Activated B cell treated with CpG ODN at 0.5 μM for 24 hours (primary cell): ENCODE measurements at regions not wholly inside any gene's neighbourhood (a gene's known extent, or its start where the extent isn't known, plus 50 kb on each side); places are given as distances from the start of the nearest gene placed in this dataset.

ENCODE experiments used
- ATAC-seq: fragments of 200-7000 bp; cut with Tn5 transposase; one replicate; pipeline ENCODE4 v1.10.0; 2021; ENCODE audit warnings: low read depth, mild to moderate bottlenecking, moderate library complexity
- CTCF ChIA-PET: fragments of 350-600 bp; sonication (Branson Sonifier 250); formaldehyde crosslinking; loops from one replicate; lab custom pipeline; 2021; ENCODE audit warnings: antibody characterized with exemption; lab: Charles Lee
- POLR2A ChIA-PET: fragments of 350-600 bp; sonication (Branson Sonifier 250); formaldehyde crosslinking; loops from one replicate; lab custom pipeline; 2021; ENCODE audit warnings: antibody characterized with exemption; lab: Charles Lee
- DNase-seq: peaks from one replicate; pipeline ENCODE4 v3.0.0; 2022
- H3K27ac Mint-ChIP-seq: one replicate; pipeline ENCODE4 v1.8.0; 2020; ENCODE audit warnings: mixed read lengths
- H3K27me3 Mint-ChIP-seq: one replicate; pipeline ENCODE4 v1.8.0; 2021; ENCODE audit warnings: mixed read lengths
- H3K36me3 Mint-ChIP-seq: one replicate; pipeline ENCODE4 v1.8.0; 2021; ENCODE audit warnings: low read depth, mixed read lengths
- H3K4me1 Mint-ChIP-seq: one replicate; pipeline ENCODE4 v1.8.0; 2021; ENCODE audit warnings: mixed read lengths
- H3K4me3 Mint-ChIP-seq: one replicate; pipeline ENCODE4 v1.8.0; 2020; ENCODE audit warnings: mild to moderate bottlenecking, mixed read lengths
- H3K9me3 Mint-ChIP-seq: one replicate; pipeline ENCODE4 v1.8.0; 2020; ENCODE audit warnings: mixed read lengths
- intact Hi-C: fragments of 100-400 bp; cut with micrococcal nuclease; formaldehyde crosslinking; loops from one replicate; pipeline ENCODE4 v1.15.1; 2024
- TF ChIP-seq, protein P1 (sequence below): fragments of 200-600 bp; IDR thresholded peaks from one replicate; pipeline ENCODE4 v1.8.0; 2022; ENCODE audit warnings: antibody characterized with exemption, mild to moderate bottlenecking

DNA sequence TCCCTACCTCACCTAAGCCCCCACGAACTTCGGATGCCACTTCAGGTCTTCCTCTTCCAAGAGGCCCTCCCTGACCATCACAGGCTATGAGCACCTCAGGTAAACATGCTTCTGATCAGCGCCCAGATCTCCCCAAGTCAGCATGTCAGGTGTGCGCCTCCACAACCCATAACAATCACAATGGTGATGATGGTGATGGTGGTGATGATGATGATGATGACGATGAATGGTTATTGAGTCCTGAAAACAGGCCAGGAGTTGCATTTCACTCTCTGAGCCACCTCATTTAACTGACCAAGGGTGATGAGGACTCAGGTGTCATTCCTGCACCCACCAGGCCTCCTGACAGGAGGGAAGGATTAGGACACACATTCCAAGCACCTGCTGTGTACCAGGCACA lies 426.6 kb upstream of the SULF2 start:
- Mint-ChIP-seq H3K4me1 (no peaks in the 10 kb centered on the region), H3K36me3 (no peaks in the 10 kb centered on the region), H3K27ac (no peak overlapping the region), H3K27me3 (peaks cover 9% of the 10 kb centered on the region), H3K4me3 (no peak overlapping the region), H3K9me3 (no peaks in the 10 kb centered on the region)
- TF ChIP-seq, protein P1, sequence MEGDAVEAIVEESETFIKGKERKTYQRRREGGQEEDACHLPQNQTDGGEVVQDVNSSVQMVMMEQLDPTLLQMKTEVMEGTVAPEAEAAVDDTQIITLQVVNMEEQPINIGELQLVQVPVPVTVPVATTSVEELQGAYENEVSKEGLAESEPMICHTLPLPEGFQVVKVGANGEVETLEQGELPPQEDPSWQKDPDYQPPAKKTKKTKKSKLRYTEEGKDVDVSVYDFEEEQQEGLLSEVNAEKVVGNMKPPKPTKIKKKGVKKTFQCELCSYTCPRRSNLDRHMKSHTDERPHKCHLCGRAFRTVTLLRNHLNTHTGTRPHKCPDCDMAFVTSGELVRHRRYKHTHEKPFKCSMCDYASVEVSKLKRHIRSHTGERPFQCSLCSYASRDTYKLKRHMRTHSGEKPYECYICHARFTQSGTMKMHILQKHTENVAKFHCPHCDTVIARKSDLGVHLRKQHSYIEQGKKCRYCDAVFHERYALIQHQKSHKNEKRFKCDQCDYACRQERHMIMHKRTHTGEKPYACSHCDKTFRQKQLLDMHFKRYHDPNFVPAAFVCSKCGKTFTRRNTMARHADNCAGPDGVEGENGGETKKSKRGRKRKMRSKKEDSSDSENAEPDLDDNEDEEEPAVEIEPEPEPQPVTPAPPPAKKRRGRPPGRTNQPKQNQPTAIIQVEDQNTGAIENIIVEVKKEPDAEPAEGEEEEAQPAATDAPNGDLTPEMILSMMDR = no peak
- ATAC-seq (no peak), DNase-seq (no peak)
- intact Hi-C loops = no loop called here
- ChIA-PET POLR2A (no interaction called here), CTCF (no interaction called here)

DNA sequence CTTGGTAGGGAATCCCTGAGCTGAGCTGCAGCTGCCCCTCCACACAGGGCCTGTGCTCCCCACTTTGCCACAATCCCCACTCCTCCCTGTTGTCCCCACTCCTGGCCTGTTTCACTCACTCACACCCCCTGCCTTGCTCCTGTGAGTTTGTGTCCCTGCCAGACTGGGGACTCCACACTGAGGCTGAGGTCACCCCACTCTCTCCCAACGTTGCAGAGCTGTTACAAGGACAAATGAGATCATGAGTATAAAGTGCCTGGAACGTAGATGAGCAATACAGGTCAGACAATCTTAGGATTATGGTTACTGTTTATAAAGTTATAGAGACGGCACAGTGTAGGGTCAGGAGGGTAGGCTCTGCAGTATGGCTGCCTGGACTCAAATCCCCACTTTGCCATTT lies 426.0 kb upstream of the SULF2 start:
- ATAC-seq = no peak
- CTCF ChIA-PET = no interaction called here
- H3K27me3 Mint-ChIP-seq = peaks cover 9% of the 10 kb centered on the region
- H3K9me3 Mint-ChIP-seq = no peaks in the 10 kb centered on the region
- no peak overlapping the region for H3K27ac Mint-ChIP-seq
- H3K36me3 Mint-ChIP-seq = no peaks in the 10 kb centered on the region
- POLR2A ChIA-PET = no interaction called here
- TF ChIP-seq, protein P1 = no peak
- H3K4me3 Mint-ChIP-seq = no peak overlapping the region
- H3K4me1 Mint-ChIP-seq = no peaks in the 10 kb centered on the region
- DNase-seq = no peak
- intact Hi-C loops = no loop called here

DNA sequence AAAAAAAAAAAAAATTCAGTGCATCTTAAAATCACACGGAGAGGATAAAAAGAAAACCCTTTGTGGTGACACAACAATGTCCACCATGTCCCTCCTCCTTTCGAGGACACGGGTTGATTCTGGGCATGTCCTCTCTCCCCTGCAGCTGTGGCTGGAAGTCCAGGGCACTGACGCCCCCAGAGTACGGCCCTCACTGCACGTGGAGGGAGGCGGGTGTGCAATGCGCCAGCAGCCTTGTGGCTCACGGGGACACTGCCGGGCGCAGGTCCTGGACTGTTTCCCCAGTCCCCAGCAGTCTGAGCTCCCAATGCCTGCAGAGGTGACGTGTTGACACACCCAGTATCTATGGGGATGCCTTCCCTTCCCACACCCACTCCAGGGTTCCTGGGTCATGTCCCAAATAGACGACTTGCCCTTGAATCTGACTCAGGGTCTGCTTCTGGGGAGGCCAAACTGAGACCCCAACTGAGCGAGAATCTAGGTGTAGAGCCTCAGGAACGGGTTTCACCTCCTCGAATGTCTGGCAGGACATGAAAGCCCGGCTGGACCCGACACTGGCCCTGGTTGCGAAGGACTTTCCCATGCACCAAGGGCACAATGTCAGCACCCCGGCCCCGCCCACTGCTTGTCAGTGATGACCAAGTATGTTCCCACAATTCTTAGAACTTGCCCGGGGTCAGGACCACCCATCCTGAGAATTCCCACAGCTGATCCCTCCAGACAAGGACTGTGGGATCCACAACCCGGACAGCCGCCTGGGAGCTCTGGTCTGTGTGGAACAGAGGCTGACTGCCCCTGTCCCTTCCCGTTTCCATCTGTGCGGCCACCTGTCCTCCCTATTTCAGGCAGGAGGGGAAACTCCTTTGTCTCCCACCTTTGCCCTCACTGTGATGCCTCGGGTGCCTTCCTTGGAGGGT lies 425.1 kb upstream of the SULF2 start:
- peaks cover 9% of the 10 kb centered on the region for H3K27me3 Mint-ChIP-seq
- H3K4me1 Mint-ChIP-seq = no peaks in the 10 kb centered on the region
- CTCF ChIA-PET = no interaction called here
- no peak overlapping the region for H3K4me3 Mint-ChIP-seq
- DNase-seq = no peak
- POLR2A ChIA-PET = no interaction called here
- ATAC-seq = no peak
- no peaks in the 10 kb centered on the region for H3K9me3 Mint-ChIP-seq
- no peaks in the 10 kb centered on the region for H3K36me3 Mint-ChIP-seq
- no peak overlapping the region for H3K27ac Mint-ChIP-seq
- TF ChIP-seq, protein P1 = no peak
- intact Hi-C loops = no loop called here

DNA sequence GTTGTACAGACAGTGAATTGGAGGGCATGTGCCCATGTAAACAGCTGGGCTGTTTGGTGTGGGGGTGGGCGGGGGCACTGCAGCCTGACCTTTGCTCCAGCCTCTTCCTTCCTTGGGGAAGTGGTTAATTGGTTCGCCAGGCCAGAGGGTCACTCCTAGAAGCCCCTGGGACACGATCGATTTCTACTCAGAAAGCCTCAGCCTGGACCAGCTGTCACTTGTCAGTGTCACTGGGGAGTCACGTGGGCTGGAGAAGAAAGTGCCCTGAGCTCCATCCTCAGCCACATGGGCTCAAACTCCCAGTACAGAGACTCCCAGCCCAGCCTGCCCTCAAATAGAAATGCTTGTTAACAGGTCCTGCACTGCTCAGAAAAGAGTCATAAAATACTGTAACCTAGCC lies 423.8 kb upstream of the SULF2 start:
- no peaks in the 10 kb centered on the region for H3K36me3 Mint-ChIP-seq

DNA sequence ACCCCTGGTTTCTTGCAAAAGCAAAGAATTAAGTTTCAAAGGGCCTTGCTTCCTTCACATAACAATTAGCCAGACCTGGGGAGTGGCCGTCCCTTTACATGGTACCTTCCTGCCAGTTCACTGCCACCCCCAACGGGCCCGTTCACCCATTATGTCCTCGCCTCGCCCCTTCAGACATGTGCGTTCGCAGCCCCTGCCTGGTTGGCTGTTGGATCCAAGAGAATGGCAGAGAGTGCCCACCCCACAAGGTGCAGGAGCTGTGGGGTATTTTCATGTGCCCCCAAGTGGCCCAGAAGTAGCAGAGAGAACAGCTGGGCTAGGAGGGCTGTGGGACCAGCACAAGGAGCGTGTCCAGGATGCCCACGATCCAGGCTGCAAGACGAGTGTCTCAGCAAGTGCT lies 422.9 kb upstream of the SULF2 start:
- Mint-ChIP-seq H3K27ac (no peak overlapping the region), H3K4me3 (no peak overlapping the region), H3K4me1 (no peaks in the 10 kb centered on the region), H3K9me3 (no peaks in the 10 kb centered on the region), H3K36me3 (no peaks in the 10 kb centered on the region), H3K27me3 (peaks cover 2% of the 10 kb centered on the region)
- CTCF ChIA-PET = no interaction called here
- intact Hi-C loops = no loop called here
- ATAC-seq = no peak
- POLR2A ChIA-PET = no interaction called here
- no peak for DNase-seq
- TF ChIP-seq, protein P1 = no peak

More for the DNA sequence above, 423.8 kb upstream of the SULF2 start:
- peaks cover 2% of the 10 kb centered on the region for H3K27me3 Mint-ChIP-seq
- no peak overlapping the region for H3K27ac Mint-ChIP-seq
- H3K9me3 Mint-ChIP-seq = no peaks in the 10 kb centered on the region
- ATAC-seq (no peak), DNase-seq (no peak)
- no peak overlapping the region for H3K4me3 Mint-ChIP-seq
- TF ChIP-seq, protein P1 = no peak
- CTCF ChIA-PET = no interaction called here
- intact Hi-C loops = no loop called here
- H3K4me1 Mint-ChIP-seq = no peaks in the 10 kb centered on the region
- POLR2A ChIA-PET = no interaction called here
